ENCODE measurements at regions not wholly inside any gene's neighbourhood (a gene's known extent, or its start where the extent isn't known, plus 50 kb on each side); places are given as distances from the start of the nearest gene placed in this dataset.

- DNase-seq (ENCODE audit: low spot score), result no peak
- in situ Hi-C loops (cut with MboI; ENCODE audit: low pct_unique_long_range_greater_than_20kb, low sequenced_read_pairs, unreplicated experiment), result no loop called here
Measured at GRCh38 chrX:6980981-6981380, 166.5 kb upstream of the STS start.

GRCh38 chrX:6968231-6968630 lies 179.3 kb upstream of the STS start:
- TF ChIP-seq CTCF (IDR thresholded peaks at IDR 0.05; ENCODE audit: extremely low read depth, insufficient read depth, missing control alignments), result no peak
- no peak for DNase-seq (ENCODE audit: low spot score)
- in situ Hi-C loops (cut with MboI; ENCODE audit: low pct_unique_long_range_greater_than_20kb, low sequenced_read_pairs, unreplicated experiment), result no loop called here

More at GRCh38 chrX:6980981-6981380, 166.5 kb upstream of the STS start:
- TF ChIP-seq CTCF (IDR thresholded peaks at IDR 0.05; ENCODE audit: extremely low read depth, insufficient read depth, missing control alignments), result no peak

- DNase-seq (ENCODE audit: low spot score), result no peak
- TF ChIP-seq CTCF (IDR thresholded peaks at IDR 0.05; ENCODE audit: extremely low read depth, insufficient read depth, missing control alignments), result no peak
- in situ Hi-C loops (cut with MboI; ENCODE audit: low pct_unique_long_range_greater_than_20kb, low sequenced_read_pairs, unreplicated experiment), result no loop called here
Measured at GRCh38 chrX:6965729-6966128, 181.8 kb upstream of the STS start.

DNA sequence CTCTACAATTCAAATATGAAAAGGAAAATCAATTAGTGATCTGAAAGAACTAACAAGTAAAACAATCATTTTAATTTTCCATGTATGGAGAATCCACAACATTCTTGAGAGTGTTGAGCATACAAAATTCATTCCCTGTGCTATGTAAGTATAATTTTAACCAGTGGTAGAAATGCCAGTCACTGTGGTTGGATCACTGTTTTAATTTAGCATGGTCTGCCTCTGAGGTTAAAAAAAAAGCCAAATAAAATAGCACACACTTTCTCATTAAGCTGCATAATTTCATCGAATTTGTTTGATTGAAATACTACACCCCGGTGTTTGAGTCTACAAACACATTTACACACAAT lies 185.5 kb upstream of the STS start:
- in situ Hi-C loops (cut with MboI; ENCODE audit: low pct_unique_long_range_greater_than_20kb, low sequenced_read_pairs, unreplicated experiment), result no loop called here
- TF ChIP-seq CTCF (IDR thresholded peaks at IDR 0.05; ENCODE audit: extremely low read depth, insufficient read depth, missing control alignments), result no peak
- DNase-seq (ENCODE audit: low spot score), result no peak

DNA sequence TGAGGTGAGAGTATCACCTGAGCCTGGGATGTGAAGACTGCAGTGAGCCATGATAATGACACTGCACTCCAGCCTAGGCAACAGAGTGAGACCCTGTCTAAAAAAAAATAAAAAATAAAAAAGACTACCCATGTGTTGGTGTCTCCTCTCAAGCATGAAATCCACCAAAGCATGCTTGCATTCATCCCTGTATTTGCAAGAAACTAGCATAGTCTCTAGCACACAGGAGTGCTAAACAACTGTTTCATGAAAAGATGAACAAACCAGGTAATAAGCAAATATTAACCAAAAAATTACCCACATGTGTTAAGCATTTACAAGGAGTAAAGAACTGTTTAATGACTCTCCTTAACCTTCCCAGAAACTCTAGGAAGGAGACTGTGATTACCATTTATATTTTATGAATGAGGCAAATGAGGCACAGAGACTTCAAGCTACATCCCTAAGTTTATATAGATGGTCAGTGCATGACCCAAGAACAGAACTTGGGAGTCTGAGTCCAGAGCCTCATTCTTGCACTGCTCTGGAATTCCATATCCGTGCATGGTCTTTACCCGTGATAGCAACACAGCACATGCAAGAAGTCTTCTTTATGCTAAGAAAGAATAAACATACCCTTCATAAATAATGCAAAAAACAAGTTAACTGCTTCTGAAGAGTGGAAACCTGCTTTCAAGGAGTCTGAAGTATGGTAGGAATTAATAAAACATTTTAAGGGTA lies 186.1 kb upstream of the STS start:
- in situ Hi-C loops (cut with MboI; ENCODE audit: low pct_unique_long_range_greater_than_20kb, low sequenced_read_pairs, unreplicated experiment), result no loop called here
- TF ChIP-seq CTCF (IDR thresholded peaks at IDR 0.05; ENCODE audit: extremely low read depth, insufficient read depth, missing control alignments), result no peak
- no peak for DNase-seq (ENCODE audit: low spot score)

- no peak for DNase-seq (ENCODE audit: low spot score)
- in situ Hi-C loops (cut with MboI; ENCODE audit: low pct_unique_long_range_greater_than_20kb, low sequenced_read_pairs, unreplicated experiment), result no loop called here
- no peak for TF ChIP-seq CTCF (IDR thresholded peaks at IDR 0.05; ENCODE audit: extremely low read depth, insufficient read depth, missing control alignments)
Measured at GRCh38 chrX:6959006-6959405, 188.5 kb upstream of the STS start.

Data from GM13977 (cell line).